ENCODE measurements at regions not wholly inside any gene's neighbourhood (a gene's known extent, or its start where the extent isn't known, plus 50 kb on each side); places are given as distances from the start of the nearest gene placed in this dataset.

DNA sequence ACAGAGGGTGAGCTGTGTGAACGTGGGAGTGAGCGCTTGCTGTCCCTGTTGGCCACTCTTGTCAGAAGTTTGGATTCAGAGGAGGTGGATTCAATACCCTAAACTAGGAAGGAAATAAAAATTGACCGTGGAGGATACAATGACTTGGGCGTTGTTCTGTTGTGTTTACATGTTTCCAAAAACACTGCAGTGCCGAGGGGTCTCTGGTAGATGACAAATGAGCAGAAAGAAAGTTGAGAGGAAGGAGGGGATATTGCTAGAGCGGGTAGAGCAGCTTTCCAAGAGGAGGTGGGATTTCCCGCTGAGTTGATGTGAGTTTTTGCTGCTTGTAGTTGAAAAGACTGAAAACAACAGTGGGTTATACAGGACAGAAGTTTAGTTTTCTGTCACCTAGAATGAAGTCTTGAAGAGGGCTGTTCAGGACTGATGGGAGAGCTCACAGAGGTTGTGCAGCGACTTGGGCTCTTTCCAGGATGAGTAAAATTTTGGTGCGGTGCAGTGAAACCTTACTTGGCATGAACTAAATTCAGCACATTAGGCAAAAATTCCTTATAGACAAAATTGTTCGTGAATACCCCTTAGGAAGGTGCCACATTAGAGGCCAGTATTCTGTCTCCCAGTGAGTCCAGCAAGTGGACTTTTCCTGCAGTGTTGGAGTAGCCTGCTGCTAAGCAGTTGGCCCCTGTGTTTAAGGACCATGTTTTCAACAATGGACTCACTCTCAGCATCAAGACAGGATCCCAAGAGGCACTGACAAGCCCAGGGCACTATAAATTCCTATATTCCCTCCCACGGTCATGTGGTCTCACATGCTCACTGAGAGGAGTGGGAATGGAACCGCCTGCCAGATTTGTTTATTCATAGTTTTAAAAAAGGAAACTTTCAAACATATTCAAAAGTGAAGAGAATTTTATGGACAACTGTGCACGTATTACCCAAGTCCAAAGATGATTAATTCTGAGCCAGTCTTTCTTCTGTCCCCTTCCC lies 435.0 kb upstream of the C2CD4B start:
- no peak for TF ChIP-seq EZH2phosphoT487 (IDR thresholded peaks at IDR 0.05; ENCODE audit: low read length)
- TF ChIP-seq, protein P1, sequence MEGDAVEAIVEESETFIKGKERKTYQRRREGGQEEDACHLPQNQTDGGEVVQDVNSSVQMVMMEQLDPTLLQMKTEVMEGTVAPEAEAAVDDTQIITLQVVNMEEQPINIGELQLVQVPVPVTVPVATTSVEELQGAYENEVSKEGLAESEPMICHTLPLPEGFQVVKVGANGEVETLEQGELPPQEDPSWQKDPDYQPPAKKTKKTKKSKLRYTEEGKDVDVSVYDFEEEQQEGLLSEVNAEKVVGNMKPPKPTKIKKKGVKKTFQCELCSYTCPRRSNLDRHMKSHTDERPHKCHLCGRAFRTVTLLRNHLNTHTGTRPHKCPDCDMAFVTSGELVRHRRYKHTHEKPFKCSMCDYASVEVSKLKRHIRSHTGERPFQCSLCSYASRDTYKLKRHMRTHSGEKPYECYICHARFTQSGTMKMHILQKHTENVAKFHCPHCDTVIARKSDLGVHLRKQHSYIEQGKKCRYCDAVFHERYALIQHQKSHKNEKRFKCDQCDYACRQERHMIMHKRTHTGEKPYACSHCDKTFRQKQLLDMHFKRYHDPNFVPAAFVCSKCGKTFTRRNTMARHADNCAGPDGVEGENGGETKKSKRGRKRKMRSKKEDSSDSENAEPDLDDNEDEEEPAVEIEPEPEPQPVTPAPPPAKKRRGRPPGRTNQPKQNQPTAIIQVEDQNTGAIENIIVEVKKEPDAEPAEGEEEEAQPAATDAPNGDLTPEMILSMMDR (IDR thresholded peaks at IDR 0.05; ENCODE audit: low read length): no peak
- TF ChIP-seq EZH2 (optimal IDR thresholded peaks at IDR 0.05; ENCODE audit: low read depth, low read length): no peak

All from MM.1S (cell line).